A549 (cell line): ENCODE measurements at regions not wholly inside any gene's neighbourhood (a gene's known extent, or its start where the extent isn't known, plus 50 kb on each side); places are given as distances from the start of the nearest gene placed in this dataset.
"Not testable (repeated sequence)": the region's sequence is repeated elsewhere in the genome, so short reads cannot be mapped to it uniquely, and the experiment has no call there.

ENCODE experiments used
- ATAC-seq, 2 experiments: fragments of 200-7000 bp in 1 of 2; fragments of >200 bp in 1 of 2; cut with Nextera tagmentation in 1 of 2; cut with Tn5 transposase in 1 of 2; 3 replicates each; pipeline versions ENCODE4 v1.8.0 to v1.9.1; 2018 to 2020; ENCODE audit warnings: mild to moderate bottlenecking in 1 of 2, moderate library complexity in 1 of 2
- CTCF ChIA-PET: fragments of 300-600 bp; sonication (Branson Sonifier 250); formaldehyde crosslinking; extraction: SDS; loops from one replicate; lab custom pipeline; 2021; ENCODE audit warnings: antibody characterized with exemption, inconsistent platforms; lab: Yijun Ruan, JAX
- POLR2A ChIA-PET: fragments of 350-600 bp; formaldehyde crosslinking; extraction: SDS; loops from one replicate; lab custom pipeline; 2021; ENCODE audit warnings: antibody characterized with exemption, inconsistent platforms; lab: Yijun Ruan, JAX
- DNase-seq, 2 experiments: peaks; one replicate each; pipeline versions ENCODE4 v3.0.0 to v3.0.0-alpha.2; 2011 to 2016; ENCODE audit warnings: low read depth in 1 of 2, low spot score in 1 of 2
- FAIRE-seq: peaks from 2 replicates; lab custom pipeline; 2011; peaks lifted over from hg19 to GRCh38; lab: Jason Lieb, UNC
- H3K27ac ChIP-seq, 2 experiments: fragments of >200 bp; sonication (Bioruptor Twin); formaldehyde crosslinking; 3 replicates each; pipeline ENCODE4 v1.5.1; 2016 to 2017
- H3K4me1 ChIP-seq: fragments of >200 bp; sonication (Bioruptor Twin); formaldehyde crosslinking; 3 replicates; pipeline ENCODE4 v1.6.1; 2016
- H3K4me2 ChIP-seq: fragments of >200 bp; sonication (Bioruptor Twin); formaldehyde crosslinking; 3 replicates; pipeline ENCODE4 v1.6.1; 2016
- H3K4me3 ChIP-seq: fragments of >200 bp; sonication (Bioruptor Twin); formaldehyde crosslinking; 3 replicates; pipeline ENCODE4 v1.5.1; 2016
- H3K9me3 ChIP-seq: fragments of >200 bp; sonication (Bioruptor Twin); formaldehyde crosslinking; 3 replicates; pipeline ENCODE4 v1.6.1; 2016
- CEBPB ChIP-seq, 2 experiments: fragments of >200 bp in 1 of 2; sonication (Bioruptor Twin) in 1 of 2; formaldehyde crosslinking in 1 of 2; IDR thresholded peaks; 2 replicates each; pipeline ENCODE4 v1.6.1; 2012 to 2016
- EHMT2 ChIP-seq: fragments of 200-600 bp; sonication (generic); IDR thresholded peaks from 2 replicates; pipeline ENCODE4 v1.6.1; 2016; ENCODE audit warnings: antibody characterized with exemption, low read depth, mild to moderate bottlenecking, moderate library complexity
- ESRRA ChIP-seq: fragments of 150-350 bp; IDR thresholded peaks from 2 replicates; pipeline ENCODE4 v1.6.1; 2014; ENCODE audit warnings: mild to moderate bottlenecking, low read length, borderline replicate concordance
- FOSB ChIP-seq: fragments of 250-450 bp; sonication (Bioruptor Pico); IDR thresholded peaks from 2 replicates; pipeline ENCODE4 v1.5.0; 2020; ENCODE audit warnings: mild to moderate bottlenecking, moderate library complexity
- FOSL2 ChIP-seq, 2 experiments: fragments of 450-650 bp in 1 of 2; fragments of >200 bp in 1 of 2; sonication (Bioruptor Twin) in 1 of 2; formaldehyde crosslinking; IDR thresholded peaks; 2 replicates each; pipeline versions ENCODE4 v1.5.0 to v1.6.1; 2016 to 2020; ENCODE audit warnings: mild to moderate bottlenecking in 1 of 2, moderate library complexity in 1 of 2
- HDAC2 ChIP-seq: fragments of 200-600 bp; sonication (generic); IDR thresholded peaks from 2 replicates; pipeline ENCODE4 v1.6.1; 2016
- HOXA7 ChIP-seq: fragments of 250-450 bp; sonication (Bioruptor Pico); IDR thresholded peaks from 2 replicates; pipeline ENCODE4 v1.5.0; 2020; ENCODE audit warnings: mild to moderate bottlenecking, moderate library complexity
- HOXB13 ChIP-seq: fragments of 250-450 bp; sonication (Bioruptor Pico); IDR thresholded peaks from 2 replicates; pipeline ENCODE4 v1.5.0; 2020; ENCODE audit warnings: low read depth, mild to moderate bottlenecking, moderate library complexity
- JUNB ChIP-seq: fragments of >200 bp; sonication (Bioruptor Twin); formaldehyde crosslinking; IDR thresholded peaks from 2 replicates; pipeline ENCODE4 v1.6.1; 2016
- MAFK ChIP-seq: fragments of 450-650 bp; IDR thresholded peaks from 2 replicates; pipeline ENCODE4 v1.6.1; 2014; ENCODE audit not compliant: partially characterized antibody
- PHF8 ChIP-seq: fragments of 200-600 bp; sonication (generic); IDR thresholded peaks from 2 replicates; pipeline ENCODE4 v1.6.1; 2016; ENCODE audit warnings: low read depth, mild to moderate bottlenecking, antibody characterized with exemption, moderate library complexity, borderline replicate concordance
- RAD21 ChIP-seq, 2 experiments: fragments of >200 bp in 1 of 2; sonication (Bioruptor Twin) in 1 of 2; formaldehyde crosslinking in 1 of 2; IDR thresholded peaks in 1 of 2; conservative IDR thresholded peaks in 1 of 2; 2 replicates in 1 of 2; 3 replicates in 1 of 2; pipeline ENCODE4 v1.6.1; 2012 to 2018; ENCODE audit warnings: inconsistent platforms in 1 of 2
- ZSCAN20 ChIP-seq: fragments of 250-450 bp; sonication (Bioruptor Pico); IDR thresholded peaks from 2 replicates; pipeline ENCODE4 v1.8.0; 2022; ENCODE audit warnings: mild to moderate bottlenecking, moderate library complexity
- WGBS: methylation state at CpG from one replicate; pipeline ENCODE4 v1.1.6; 2017; ENCODE audit errors: missing lambda C conversion rate; 5-methylcytosine and 5-hydroxymethylcytosine counted together
- TF ChIP-seq, protein P1 (sequence below): IDR thresholded peaks from 2 replicates; pipeline ENCODE4 v1.6.1; 2012; ENCODE audit warnings: low read depth, borderline replicate concordance
- TF ChIP-seq, protein P2 (sequence below): fragments of 150-350 bp; IDR thresholded peaks from 2 replicates; pipeline ENCODE4 v1.6.1; 2014; ENCODE audit warnings: low read depth, mild to moderate bottlenecking, low read length
- TF ChIP-seq, protein P3 (sequence below): fragments of >200 bp; sonication (Bioruptor Twin); formaldehyde crosslinking; IDR thresholded peaks from 3 replicates; pipeline ENCODE4 v1.5.1; 2016
- TF ChIP-seq, protein P4 (sequence below): IDR thresholded peaks from 2 replicates; pipeline ENCODE4 v1.6.1; 2012
- TF ChIP-seq, protein P5 (sequence below): IDR thresholded peaks from 2 replicates; pipeline ENCODE4 v1.6.1; 2012

DNA sequence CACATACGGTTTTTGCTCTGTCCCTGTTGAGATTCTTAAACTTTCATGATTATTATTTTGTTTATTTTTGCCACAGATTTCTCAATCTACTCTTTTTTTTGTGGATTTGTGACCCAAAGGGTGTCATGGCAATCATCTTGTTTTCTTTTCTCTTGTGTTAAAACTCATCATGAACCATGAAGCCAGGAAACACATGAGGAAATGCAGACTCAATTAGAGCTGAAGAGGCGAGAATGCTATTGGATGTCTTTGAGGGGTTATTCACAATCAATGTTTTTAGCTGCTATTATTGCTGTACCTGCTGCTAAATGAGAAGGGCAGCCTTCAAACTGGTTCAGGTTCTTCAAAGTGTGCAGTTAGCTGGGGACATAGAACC, 99.5 kb upstream of the MMADHC start:
- POLR2A ChIA-PET, result no interaction called here

DNA sequence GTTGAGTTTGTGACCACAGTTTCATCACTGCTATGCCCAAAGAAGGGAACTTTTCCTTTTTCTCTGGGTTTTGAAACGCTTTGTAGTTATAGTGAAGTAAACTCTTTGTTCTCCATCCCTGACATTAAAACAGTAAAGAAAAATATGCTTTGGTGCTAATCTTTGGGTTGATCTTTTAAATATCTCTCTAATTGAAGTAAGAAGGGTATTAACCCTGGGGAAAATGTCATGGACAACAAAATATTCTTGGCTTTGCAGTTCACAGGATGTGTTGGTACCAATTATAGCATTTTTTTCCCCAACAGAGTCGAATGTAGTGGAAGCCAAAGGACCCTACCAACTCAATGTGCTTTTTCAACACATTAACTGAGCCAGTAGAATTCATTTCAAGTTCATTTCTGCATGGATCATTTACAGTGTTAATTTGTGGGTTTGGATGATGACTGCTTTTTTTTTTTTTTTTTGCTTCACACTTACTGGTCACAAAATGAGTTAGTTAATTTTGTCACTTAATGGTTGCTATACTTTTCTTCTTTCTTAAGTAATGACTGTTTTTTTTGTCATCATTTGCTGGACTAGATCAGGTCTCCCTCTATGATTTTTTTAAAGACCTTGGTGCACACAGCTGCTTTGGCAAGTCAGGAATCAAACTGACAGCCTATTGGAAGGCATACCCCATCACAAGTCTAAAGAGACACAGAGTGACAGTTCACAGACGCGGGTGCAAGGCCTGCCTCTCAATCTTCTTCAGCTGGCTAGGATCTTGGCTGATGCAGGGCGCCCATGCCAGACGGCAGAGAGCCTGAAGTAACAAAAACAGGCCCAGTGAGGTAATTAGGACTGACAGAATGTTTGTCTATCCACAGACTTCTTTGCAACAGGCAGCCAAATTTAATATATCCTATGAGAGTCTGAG, 98.8 kb upstream of the MMADHC start:
- Histone ChIP-seq H3K4me2 (no peak overlapping the region), H3K9me3 (no peaks in the 10 kb centered on the region)
- POLR2A ChIA-PET, result no interaction called here
- TF ChIP-seq ZSCAN20 (CRISPR knock-in tag) (no peak), HOXA7 (no peak)
- TF ChIP-seq, all 56 proteins: peak for 0
- no peak for FAIRE-seq
- no peak for DNase-seq
- CTCF ChIA-PET, result interaction anchor here (0.7 kb wide), 1 partner anchor 57 kb away, joined by 3 read pairs; no protein-coding TSS in a partner anchor
- Histone ChIP-seq H3K4me1 (no peaks in the 10 kb centered on the region), H3K27ac (no peak overlapping the region), H3K4me3 (no peak overlapping the region)
- WGBS, result 75% methylated on average over 6 of the region's 6 CpGs
- no peak for ATAC-seq

More for the DNA sequence above, 99.5 kb upstream of the MMADHC start:
- H3K4me3 ChIP-seq, result no peak overlapping the region
- ATAC-seq, result no peak
- CTCF ChIA-PET, result interaction anchor here (0.7 kb wide), 1 partner anchor 57 kb away, joined by 3 read pairs; no protein-coding TSS in a partner anchor
- TF ChIP-seq MAFK (no peak), FOSB (CRISPR knock-in tag) (no peak), PHF8 (no peak), EHMT2 (no peak), ESRRA (no peak)
- TF ChIP-seq, protein P1, sequence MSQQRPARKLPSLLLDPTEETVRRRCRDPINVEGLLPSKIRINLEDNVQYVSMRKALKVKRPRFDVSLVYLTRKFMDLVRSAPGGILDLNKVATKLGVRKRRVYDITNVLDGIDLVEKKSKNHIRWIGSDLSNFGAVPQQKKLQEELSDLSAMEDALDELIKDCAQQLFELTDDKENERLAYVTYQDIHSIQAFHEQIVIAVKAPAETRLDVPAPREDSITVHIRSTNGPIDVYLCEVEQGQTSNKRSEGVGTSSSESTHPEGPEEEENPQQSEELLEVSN, result no peak
- TF ChIP-seq, protein P2, sequence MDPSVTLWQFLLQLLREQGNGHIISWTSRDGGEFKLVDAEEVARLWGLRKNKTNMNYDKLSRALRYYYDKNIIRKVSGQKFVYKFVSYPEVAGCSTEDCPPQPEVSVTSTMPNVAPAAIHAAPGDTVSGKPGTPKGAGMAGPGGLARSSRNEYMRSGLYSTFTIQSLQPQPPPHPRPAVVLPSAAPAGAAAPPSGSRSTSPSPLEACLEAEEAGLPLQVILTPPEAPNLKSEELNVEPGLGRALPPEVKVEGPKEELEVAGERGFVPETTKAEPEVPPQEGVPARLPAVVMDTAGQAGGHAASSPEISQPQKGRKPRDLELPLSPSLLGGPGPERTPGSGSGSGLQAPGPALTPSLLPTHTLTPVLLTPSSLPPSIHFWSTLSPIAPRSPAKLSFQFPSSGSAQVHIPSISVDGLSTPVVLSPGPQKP, result no peak
- no peak for FAIRE-seq
- H3K4me2 ChIP-seq, result no peak overlapping the region
- H3K4me1 ChIP-seq, result no peaks in the 10 kb centered on the region
- WGBS, result 87% methylated on average over 2 of the region's 2 CpGs
- H3K9me3 ChIP-seq, result no peaks in the 10 kb centered on the region
- no peak overlapping the region for H3K27ac ChIP-seq
- DNase-seq, result no peak

DNA sequence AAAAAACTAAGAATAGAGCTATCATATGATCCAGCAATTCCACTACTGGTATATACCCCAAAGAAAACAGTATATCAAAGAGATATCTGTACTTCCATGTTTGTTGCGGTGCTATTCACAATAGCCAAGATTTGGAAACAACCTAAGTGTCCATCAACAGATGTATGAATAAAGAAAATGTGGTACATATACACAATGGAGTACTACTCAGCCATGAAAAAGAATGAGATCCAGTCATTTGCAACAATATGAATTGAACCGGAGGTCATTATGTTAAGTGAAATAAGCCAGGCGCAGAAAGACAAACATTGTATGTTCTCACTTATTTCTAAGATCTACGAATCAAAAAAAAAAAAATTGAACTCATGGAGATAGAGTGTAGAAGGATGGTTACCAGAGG, 97.8 kb upstream of the MMADHC start:
- CTCF ChIA-PET, ATAC-seq, FAIRE-seq, H3K27ac ChIP-seq, POLR2A ChIA-PET, H3K9me3 ChIP-seq, H3K4me2 ChIP-seq, DNase-seq, H3K4me1 ChIP-seq, H3K4me3 ChIP-seq: not testable (repeated sequence)
- WGBS, result 71% methylated on average over 4 of the region's 4 CpGs

DNA sequence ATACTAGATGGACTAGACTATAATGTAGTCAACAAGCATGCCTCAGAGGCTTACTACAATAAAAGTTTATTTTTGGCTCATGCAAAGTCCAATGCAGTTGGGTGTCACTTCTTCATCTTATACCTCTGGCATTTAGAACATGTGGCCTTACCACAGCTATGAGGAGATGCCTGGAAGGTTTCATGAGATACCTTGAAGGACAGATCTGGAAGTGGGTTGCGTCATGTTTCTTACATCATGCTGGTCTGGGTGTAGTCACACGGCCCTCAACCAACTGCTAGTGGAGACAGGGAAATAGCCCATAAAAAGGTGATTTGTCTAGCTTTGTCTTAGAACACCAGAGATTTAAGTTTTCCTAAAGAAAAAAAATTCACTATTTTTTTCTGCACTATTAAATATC, 91.7 kb upstream of the MMADHC start:
- Histone ChIP-seq H3K9me3 (no peaks in the 10 kb centered on the region), H3K4me1 (no peaks in the 10 kb centered on the region), H3K27ac (no peak overlapping the region), H3K4me2 (no peak overlapping the region), H3K4me3 (no peak overlapping the region)
- peak in 1 of 2 experiments; percentile 22 for DNase-seq
- ATAC-seq, result peak in 1 of 2 experiments; percentile 39; a peak in 1 of 6 replicates
- POLR2A ChIA-PET, result no interaction called here
- CTCF ChIA-PET, result no interaction called here
- no peak for TF ChIP-seq ESRRA
- peak; percentile 47; a peak in 3 of 4 replicates for TF ChIP-seq CEBPB (IDR thresholded peaks at IDR 0.05)
- TF ChIP-seq JUNB, result no peak
- WGBS, result 76% methylated on average over 2 of the region's 2 CpGs
- no peak for FAIRE-seq

DNA sequence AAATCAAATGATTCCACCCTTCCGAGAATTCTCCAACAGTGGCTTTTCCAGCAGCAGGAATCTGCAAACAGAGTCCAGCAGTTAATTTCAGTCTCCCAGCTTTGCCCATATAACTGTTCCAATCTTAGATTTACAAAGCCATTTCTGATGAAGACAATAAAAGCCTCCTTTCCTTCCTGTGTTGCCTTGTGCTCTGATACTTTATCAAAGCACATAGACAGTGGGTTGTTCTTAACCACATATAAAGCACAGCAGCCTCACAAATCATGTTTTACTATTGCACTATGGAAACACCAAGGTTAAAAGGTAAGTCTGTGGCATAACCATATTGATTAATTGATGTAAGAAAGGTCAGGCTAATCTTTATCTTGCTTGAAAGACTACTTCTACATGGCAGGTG, 89.8 kb upstream of the MMADHC start:
- Histone ChIP-seq H3K4me2 (no peak overlapping the region), H3K27ac (no peak overlapping the region), H3K9me3 (no peaks in the 10 kb centered on the region), H3K4me1 (no peaks in the 10 kb centered on the region), H3K4me3 (no peak overlapping the region)
- DNase-seq (no peak), FAIRE-seq (no peak), ATAC-seq (no peak)
- POLR2A ChIA-PET, result no interaction called here
- WGBS, result 67% methylated on average over 1 of the region's 1 CpG
- CTCF ChIA-PET, result interaction anchor here (0.6 kb wide), 1 partner anchor 933 kb away, joined by 3 read pairs; no protein-coding TSS in a partner anchor
- no peak for TF ChIP-seq FOSL2 (IDR thresholded peaks at IDR 0.05)
- TF ChIP-seq FOSL2 (CRISPR knock-in tag; IDR thresholded peaks at IDR 0.05), result no peak
- TF ChIP-seq, protein P3, sequence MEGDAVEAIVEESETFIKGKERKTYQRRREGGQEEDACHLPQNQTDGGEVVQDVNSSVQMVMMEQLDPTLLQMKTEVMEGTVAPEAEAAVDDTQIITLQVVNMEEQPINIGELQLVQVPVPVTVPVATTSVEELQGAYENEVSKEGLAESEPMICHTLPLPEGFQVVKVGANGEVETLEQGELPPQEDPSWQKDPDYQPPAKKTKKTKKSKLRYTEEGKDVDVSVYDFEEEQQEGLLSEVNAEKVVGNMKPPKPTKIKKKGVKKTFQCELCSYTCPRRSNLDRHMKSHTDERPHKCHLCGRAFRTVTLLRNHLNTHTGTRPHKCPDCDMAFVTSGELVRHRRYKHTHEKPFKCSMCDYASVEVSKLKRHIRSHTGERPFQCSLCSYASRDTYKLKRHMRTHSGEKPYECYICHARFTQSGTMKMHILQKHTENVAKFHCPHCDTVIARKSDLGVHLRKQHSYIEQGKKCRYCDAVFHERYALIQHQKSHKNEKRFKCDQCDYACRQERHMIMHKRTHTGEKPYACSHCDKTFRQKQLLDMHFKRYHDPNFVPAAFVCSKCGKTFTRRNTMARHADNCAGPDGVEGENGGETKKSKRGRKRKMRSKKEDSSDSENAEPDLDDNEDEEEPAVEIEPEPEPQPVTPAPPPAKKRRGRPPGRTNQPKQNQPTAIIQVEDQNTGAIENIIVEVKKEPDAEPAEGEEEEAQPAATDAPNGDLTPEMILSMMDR, result no peak
- TF ChIP-seq HDAC2, result no peak
- no peak for TF ChIP-seq HOXB13 (CRISPR knock-in tag)
- TF ChIP-seq, protein P4, sequence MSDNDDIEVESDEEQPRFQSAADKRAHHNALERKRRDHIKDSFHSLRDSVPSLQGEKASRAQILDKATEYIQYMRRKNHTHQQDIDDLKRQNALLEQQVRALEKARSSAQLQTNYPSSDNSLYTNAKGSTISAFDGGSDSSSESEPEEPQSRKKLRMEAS, result no peak
- no peak for TF ChIP-seq RAD21 (conservative IDR thresholded peaks at IDR 0.05 in 1 of 2, IDR thresholded peaks at IDR 0.05 in 1 of 2)
- TF ChIP-seq, protein P5, sequence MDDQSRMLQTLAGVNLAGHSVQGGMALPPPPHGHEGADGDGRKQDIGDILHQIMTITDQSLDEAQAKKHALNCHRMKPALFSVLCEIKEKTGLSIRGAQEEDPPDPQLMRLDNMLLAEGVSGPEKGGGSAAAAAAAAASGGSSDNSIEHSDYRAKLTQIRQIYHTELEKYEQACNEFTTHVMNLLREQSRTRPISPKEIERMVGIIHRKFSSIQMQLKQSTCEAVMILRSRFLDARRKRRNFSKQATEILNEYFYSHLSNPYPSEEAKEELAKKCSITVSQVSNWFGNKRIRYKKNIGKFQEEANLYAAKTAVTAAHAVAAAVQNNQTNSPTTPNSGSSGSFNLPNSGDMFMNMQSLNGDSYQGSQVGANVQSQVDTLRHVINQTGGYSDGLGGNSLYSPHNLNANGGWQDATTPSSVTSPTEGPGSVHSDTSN, result no peak
